Posterior vena cava (tissue), 2 donors: ENCODE measurements at regions not wholly inside any gene's neighbourhood (a gene's known extent, or its start where the extent isn't known, plus 50 kb on each side); places are given as distances from the start of the nearest gene placed in this dataset.

Experiments used
- DNase-seq: peaks from one replicate; pipeline ENCODE4 v3.0.0-alpha.2; 2020; ENCODE audit warnings: low spot score
- intact Hi-C, 2 donors: fragments of 100-400 bp; cut with DNase I; formaldehyde crosslinking; loops; one replicate each; pipeline versions ENCODE4 v1.14.1 to v1.14.2; 2022 to 2023
- donor health status: DM: yes; HTN: yes; CAD: no.
- donor health status: DM: yes; HTN: yes; CAD: no.

DNA sequence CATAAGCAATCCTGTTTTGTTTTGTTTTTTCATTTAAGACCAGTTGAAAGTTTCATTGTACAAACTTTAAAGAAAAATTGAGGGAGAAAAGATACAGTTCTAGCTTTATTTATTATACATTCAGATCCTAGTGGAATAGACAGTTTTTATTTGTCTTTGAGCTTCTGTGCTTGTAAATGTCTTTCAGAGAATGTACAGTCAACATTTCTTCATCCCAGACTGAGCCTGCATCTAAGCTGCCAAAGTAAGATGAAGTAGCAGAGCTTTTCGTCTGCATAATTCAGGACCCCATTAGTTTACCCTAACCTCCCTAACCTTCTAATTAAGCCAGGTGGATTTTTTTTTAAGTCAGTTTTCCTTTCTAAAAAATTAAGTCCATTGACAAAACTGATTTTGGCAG, 516.7 kb upstream of the HTR2A start:
- intact Hi-C loops: no loop called here
- no peak for DNase-seq

DNA sequence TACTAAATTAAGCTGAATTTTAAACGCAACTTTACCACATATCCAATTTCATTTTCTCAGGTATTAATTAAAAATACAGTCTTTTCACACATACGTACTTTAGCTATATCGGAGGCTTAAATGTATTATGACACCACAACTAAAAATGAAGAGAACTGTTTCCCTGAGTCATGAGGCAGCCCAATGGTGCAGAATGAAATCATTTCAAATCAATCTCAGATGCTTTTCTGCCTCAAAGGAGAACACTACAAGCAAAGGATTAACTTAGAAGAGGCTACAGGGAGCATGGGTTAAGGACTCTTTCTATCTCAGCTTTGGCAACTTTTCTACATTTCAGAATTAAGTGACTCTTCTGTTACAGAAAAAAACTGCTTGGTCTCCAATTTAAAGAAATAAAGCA, 516.3 kb upstream of the HTR2A start:
- intact Hi-C loops: no loop called here
- DNase-seq: no peak

DNA sequence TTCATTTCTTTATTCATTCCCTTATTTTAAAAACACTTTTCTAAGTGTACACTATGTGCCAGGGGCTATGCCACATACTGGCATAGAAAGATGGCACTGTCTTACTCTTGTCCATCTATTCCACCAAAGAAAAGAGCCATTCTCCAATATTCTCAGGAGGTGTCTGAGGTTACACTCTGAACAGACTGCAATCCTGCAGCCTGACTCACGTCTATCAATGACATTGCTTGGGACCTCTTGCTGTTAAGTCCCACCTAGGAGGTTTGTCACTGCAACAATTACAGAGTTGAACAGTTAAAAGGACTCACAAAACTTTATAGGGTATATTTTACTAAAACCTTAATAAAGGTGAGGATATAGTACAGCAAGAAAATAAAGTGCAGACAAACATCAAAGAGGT, 512.9 kb upstream of the HTR2A start:
- no peak for DNase-seq
- intact Hi-C loops: no loop called here

DNA sequence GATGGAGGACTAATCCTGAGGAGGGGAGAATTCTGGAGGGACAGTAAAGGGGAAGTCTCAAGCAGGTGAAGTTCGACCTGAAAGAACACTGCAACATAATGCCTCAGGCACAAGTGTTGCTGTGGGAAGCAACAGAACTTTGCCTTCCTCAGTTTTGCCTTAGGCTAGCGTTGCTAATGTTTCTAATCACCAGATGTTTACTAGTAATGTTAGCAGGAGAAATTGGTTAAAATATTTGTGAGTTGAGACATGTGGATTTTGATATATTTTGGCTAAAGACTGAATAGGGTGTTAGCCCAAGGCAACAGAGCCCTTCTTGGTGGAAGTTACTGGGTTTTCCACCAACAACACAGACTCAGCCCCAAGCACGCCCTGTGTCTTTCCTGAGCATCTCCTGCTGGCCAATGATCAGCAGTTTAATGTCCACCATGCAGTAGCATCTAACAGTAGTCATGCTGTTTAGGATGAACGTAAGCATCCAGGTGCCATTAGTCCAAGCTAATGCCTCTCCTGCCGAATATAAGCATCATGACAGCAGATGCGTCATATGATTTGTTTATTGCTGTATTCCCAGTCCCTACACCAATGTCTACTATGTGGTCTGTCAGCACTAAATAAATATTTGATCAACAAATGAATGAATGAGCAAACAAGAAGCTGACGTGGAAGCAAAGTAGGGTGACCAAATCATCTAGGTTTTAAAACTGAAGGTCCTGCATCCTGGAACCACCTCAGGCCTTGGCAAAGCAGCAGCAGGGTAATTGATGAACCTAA, 511.9 kb upstream of the HTR2A start:
- intact Hi-C loops: no loop called here
- DNase-seq: no peak

DNA sequence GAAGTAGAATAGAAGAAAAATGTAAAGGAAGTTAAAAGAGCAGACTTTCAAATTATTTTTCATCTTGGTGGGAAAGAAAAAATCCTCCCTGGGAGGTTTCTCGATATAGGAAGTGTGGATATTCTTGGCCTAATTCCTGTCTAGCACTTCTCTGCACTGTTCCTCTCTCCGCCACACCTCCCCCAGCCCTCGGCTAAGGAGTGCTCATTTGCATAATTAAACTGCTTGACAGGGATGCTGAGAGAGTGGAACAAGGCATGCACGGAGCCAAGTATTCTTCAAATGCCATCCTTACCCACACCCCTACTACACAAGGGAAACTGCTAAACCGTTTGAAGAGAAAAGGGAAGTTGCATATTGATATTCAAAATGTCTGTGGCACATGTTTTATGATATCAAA, 511.0 kb upstream of the HTR2A start:
- intact Hi-C loops: no loop called here
- no peak for DNase-seq

DNA sequence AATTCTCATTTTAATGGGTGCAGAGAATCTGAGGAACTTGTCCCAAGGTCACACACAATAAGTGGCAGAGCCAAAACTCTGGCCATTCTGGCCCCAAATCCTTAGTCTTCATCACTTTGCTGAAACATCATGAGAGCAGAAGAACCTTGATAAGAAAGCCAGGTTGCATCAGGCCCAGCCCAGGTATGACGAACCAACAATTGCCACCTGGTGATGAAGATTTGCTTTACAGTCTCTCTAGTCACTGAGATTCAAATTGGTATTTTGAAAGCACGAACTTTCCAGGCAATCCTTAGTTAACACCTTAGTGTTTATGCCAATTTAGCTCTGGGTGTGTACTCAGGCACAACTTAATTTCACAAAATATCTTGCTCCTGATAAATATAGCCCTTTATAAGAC, 502.7 kb upstream of the HTR2A start:
- DNase-seq: no peak
- intact Hi-C loops: no loop called here

DNA sequence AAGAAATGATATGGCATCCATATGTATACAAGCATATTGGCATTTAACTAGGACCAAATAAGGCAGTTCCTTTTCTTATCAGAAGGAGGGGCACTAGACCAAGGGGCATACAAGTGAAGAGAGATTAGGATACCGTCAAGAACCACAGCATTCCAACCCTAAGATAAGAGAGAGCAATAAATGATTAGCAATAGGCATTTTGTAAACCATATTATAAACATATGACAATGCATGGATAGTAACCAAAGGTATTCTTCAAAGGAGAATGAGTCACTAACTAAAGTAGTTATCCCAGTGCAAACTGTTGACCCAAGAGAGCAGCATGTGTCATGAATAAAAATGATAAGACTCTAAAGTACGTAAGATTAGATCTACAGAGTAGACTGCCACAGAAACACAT, 500.9 kb upstream of the HTR2A start:
- intact Hi-C loops: no loop called here
- DNase-seq: no peak

DNA sequence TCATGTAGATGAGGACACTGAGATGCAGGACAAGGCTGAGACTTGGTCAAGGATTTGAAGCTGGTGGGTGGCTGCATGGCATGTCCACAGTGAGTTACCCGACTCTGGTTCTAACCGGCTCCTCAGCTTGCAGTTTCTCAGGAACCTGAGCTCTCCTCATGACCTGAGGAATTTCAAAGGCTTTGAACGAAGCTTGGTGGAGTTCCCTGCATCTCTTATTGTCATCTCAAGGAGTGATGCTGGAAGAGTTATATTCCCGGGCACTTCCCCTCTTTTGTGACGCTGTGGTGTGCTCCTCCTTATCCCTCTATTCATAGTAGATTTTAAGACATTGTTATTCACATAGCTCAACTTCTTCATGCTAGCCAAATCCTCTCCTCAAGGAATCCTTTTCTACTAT, 500.1 kb upstream of the HTR2A start:
- DNase-seq: no peak
- intact Hi-C loops: no loop called here

DNA sequence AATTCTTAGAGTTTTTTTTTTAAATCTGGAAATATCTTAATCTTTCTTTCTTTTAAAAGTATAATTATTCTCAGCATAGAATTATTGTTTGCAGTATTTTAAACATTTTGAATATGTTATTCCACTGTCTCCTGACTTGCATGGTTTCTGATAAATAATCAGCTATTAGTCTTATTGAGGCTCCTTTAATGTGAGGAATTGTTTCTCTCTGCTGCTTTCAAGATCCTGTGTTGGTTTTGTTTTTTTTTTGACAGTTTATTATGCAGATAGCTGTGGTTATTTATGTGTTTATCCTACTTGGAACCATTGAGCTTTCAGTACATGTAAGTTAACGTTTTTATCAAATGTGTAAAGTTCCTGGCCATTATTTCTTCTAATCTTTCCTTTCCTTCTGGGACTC, 477.9 kb upstream of the HTR2A start:
- intact Hi-C loops: no loop called here
- no peak for DNase-seq

DNA sequence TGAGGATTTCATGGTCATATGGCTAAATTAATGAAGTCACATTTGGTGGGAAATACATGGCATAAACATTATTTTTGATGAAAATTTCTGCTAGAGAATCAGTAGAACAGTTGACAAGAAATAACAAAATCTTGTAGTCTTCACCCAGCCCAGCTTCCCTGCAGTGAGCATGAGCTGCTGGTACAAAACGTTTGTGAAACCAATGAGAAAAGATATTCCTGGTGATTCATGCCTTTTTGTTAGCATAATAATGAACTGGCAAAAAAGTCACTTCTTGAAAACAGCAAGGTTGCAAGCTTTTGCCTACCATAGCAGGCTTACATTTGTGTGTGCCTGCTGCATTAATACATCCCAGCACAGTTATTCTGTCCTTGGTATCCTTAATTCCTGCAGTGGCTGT, 475.9 kb upstream of the HTR2A start:
- no peak for DNase-seq

DNA sequence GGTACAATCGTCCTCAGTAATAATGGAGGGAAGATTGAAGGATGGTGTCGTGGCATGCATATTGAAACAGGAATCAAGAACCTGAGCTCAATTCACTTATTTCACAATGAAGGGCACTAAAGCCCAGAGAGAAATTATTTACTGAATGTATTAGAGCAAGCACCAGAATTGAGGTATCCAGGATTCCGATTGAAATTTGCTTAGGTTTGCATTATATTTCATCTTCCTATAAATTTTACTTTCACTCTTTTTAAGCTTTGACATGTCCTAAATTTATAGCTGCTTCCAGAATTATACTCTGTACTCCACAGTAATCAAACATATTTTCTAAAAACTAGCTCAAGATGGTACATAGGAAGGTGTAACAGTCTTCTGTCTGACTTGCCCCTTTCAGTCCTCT, 454.9 kb upstream of the HTR2A start:
- intact Hi-C loops: no loop called here

More for the DNA sequence above, 475.9 kb upstream of the HTR2A start:
- intact Hi-C loops: no loop called here

DNA sequence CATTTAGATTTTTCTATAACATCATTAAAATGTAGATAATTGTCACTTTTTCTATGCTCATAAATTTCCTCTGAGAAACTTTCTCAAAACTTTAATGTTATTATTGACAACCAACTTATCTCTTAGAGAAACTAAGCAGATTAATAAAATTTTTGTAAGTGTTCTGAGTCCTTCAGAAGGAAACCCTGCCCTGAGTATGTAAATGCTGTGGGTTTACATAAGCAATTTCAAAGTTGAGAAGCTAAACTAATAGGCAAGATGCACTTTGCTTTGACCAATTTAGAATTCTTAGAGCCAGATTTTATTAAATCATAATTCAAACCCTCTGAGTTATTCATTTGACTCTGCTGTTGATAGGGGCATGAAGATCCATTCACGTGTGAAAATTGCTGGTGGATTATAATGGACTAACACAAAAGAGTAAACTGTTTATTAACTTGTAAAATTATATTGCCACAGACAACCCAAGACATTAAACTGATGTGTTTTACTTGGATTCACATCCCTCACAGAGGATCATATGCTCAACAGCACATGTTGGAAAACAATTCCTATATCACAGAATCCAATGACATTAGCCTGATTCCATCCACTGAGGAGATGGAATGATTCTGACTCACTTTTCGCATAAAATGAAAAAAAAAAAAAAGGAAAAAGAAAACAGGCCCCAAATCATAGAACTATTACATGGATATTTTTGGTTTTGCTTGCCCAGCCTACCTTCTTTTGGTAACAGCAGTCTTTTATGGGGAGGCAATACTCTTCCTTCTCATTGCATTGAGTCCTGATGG, 453.7 kb upstream of the HTR2A start:
- no peak for DNase-seq
- intact Hi-C loops: no loop called here

More for the DNA sequence above, 454.9 kb upstream of the HTR2A start:
- no peak for DNase-seq

DNA sequence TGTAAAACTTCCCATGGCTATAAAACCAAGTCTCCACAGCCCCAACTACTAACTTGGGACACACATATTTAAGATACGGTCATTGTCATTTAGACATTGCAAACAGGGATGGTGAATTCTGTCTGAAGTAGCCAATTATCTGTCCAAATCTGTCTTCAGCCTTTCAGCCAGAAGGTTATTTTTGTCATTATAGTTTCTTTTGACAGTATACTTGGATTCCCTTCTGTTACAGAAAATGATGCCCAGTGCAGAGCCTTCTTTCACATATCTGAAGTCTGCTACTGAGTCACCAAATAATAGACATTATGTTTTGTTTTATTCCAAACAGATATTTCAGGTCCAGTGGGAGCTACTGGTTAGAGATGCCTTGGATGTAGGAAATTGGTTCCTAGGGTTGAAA, 452.4 kb upstream of the HTR2A start:
- no peak for DNase-seq
- intact Hi-C loops: no loop called here

DNA sequence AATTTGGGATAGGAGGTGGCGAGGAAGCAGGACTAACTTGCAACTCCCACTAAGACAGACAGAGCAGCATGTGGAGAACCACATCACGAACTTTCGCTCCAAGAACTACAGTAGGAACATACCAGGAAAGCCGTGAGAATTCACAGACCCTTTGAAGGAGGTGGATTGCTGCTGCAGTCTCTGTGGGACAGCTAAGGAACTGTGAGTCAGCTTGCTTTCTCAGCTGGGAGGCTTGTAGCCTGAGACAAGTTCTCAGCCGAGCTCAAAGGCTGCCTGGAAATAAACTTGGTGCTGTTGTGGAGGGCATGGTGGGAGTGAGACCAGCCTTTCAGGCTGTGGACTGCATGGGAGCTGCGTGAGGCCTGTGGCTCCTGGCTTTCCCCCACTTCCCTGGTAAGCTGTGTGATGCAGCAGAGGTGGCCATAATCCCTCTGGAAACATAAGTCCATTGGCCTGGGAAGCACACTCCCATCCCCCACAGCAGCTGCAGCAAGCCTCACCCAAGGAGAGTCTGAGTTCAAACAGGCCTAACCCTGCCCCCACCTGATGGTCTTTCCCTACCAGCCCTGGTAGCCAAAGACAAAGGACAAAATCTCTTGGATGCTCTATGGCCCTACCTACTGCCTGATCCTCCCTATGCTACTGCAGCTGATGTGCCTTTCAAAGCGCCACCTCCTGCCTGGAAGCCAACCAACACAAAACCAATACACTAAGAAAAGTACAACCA, 441.1 kb upstream of the HTR2A start:
- intact Hi-C loops: no loop called here
- DNase-seq: no peak

DNA sequence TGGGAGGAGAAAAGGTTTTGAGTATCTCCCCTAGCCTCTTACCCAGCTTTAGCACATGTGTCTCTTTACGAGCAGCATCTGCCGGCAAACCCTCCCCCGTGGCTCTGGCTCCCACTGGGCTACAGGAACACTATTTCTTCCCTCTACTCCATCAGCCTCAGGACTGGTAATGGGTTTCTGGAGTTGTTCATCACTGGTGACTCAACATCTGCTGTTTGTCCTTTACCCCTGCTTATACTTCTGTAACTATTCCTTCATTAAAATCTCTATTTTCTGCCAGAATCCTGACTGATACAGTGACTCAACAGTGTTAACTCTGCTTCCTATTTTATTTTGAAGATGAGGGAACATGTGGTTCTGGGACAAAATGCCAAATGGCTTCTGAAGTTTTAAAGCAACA, 437.3 kb upstream of the HTR2A start:
- peak; percentile 80 for DNase-seq

DNA sequence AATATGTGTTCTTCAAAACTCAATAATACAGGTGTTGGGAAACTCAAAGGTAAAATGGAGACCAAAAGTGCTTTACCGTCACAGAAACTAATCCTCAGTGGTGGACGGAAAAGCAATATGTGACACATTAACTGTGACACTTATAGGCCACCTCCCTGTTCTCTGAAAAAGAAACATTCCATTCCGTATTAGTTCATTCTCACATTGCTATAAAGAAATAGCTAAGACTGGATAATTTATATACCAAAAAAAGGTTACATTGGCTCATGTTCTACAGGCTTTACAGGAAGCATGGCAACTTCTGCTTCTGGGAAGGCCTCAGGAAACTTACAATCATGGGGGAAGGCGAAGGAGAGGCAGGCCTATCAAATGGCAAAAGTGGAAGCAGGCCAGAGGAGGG, 435.3 kb upstream of the HTR2A start:
- intact Hi-C loops: loop anchor here in 1 of 2 donors (5.0 kb wide), 1 partner anchor 80 kb away; no protein-coding TSS in a partner anchor
- DNase-seq: no peak

More for the DNA sequence above, 437.3 kb upstream of the HTR2A start:
- intact Hi-C loops: loop anchor here in 1 of 2 donors (5.0 kb wide), 1 partner anchor 82 kb away; no protein-coding TSS in a partner anchor

DNA sequence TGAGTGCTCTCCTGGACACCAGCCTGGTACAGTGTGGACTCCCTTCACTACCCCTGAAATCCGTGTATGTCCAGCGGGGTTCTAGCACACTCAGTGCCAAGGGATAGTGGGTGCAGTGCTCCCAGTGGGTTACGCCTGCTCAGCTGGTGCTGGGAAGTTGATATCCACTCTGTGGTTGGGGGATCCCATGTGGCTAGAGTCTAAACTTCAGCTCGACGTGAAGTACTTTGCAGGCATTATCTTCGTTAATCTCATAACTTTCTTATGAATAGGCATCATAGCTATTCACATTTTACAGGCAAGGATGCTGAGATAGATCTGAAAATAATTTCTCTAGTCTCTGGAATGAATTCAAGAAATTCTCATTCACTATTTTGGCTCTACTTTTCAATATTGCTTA, 433.2 kb upstream of the HTR2A start:
- intact Hi-C loops: loop anchor here in 1 of 2 donors (5.0 kb wide), 1 partner anchor 78 kb away; no protein-coding TSS in a partner anchor

DNA sequence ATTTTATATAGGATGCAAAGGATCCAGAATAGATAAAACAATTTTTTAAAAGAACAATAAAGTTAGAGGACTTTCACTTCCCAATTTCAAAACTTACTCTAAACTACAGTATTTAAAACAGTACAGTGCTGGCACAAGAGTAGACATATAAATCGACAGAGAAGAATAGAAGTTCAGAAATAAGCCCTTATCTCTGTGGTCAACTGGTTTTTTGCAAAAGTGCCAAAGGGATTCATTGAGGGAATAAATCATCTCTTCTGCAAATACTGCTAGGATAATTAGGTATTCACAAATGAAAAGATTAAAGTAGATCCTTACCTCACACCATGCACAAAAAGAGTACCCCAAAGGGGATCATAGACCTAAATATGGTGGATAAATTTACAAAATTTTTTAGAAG, 431.0 kb upstream of the HTR2A start:
- no peak for DNase-seq
- intact Hi-C loops: no loop called here

More for the DNA sequence above, 433.2 kb upstream of the HTR2A start:
- no peak for DNase-seq

DNA sequence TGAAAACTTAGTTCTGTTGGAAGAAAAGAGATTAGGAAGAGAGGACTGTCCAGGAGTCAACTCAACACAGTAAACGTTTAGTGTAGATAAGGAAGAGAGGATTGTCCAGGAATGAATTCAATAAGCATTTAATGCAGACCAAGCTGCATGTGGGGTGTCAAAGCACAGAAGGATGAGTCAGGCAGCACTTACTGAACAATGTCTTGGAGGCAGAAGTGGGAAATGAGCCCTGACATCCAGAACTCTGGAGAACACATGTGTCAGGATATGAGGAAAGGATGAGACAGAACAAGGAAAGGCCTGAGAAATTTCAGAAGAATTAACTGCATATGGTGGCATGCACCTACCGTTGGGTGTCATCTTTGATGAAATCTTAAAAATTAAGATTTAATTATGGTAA, 429.2 kb upstream of the HTR2A start:
- intact Hi-C loops: no loop called here

DNA sequence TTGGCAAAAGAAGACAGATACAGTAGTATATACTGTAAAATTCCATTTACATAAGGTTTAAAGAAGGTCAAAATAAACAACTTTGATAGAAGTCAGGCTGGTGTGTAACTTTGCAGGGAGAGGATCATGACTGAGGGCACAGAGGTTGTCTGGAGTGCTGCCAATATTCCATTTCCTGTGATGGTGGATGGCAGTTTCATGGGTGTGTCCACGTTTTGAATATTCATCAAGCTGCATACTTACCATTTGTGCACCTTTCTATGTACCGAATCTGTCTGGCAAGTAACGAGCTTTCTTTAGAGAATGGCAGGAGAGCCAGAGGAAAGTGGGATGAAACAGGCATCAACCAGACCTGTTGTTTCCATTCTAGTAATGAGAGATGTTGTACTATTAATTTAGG, 420.5 kb upstream of the HTR2A start:
- DNase-seq: no peak
- intact Hi-C loops: no loop called here

More for the DNA sequence above, 429.2 kb upstream of the HTR2A start:
- DNase-seq: no peak
